SK-N-SH (cell line): ENCODE measurements at regions not wholly inside any gene's neighbourhood (a gene's known extent, or its start where the extent isn't known, plus 50 kb on each side); places are given as distances from the start of the nearest gene placed in this dataset.

ENCODE experiments used
- CTCF ChIA-PET: fragments of 300-600, 350-600 bp; formaldehyde crosslinking; extraction: SDS; loops from one replicate; lab custom pipeline; 2021; lab: Yijun Ruan, JAX
- POLR2A ChIA-PET: fragments of 350-600 bp; sonication (Branson Sonifier 250); formaldehyde crosslinking; extraction: SDS; loops from one replicate; lab custom pipeline; 2020; ENCODE audit warnings: antibody characterized with exemption, inconsistent platforms; lab: Yijun Ruan, JAX
- DNase-seq: peaks from one replicate; pipeline ENCODE4 v3.0.0; 2012
- H2AFZ ChIP-seq: fragments of 200-600 bp; sonication (generic); 2 replicates; pipeline ENCODE4 v1.8.1; 2016; ENCODE audit warnings: antibody characterized with exemption, mild to moderate bottlenecking, low read depth
- H3F3A ChIP-seq: fragments of 200-600 bp; sonication (generic); replicated peaks from 2 replicates; pipeline ENCODE3; 2016; ENCODE audit warnings: antibody characterized with exemption, mild to moderate bottlenecking; ENCODE audit not compliant: insufficient read depth
- H3K27ac ChIP-seq, 2 experiments: fragments of 200-500 bp in 1 of 2; fragments of 200-600 bp in 1 of 2; sonication (Bioruptor generic) in 1 of 2; sonication (generic), shearing (Covaris generic) in 1 of 2; 2 replicates each; pipeline versions ENCODE4 v1.5.1 to v1.6.1; 2014 to 2016; ENCODE audit warnings: low read depth in 2 of 2, inconsistent platforms in 1 of 2, low read length in 1 of 2, mild to moderate bottlenecking in 1 of 2, mixed read lengths in 1 of 2
- H3K27me3 ChIP-seq: fragments of 200-600 bp; sonication (generic), shearing (Covaris generic); 2 replicates; pipeline ENCODE4 v1.6.1; 2016; ENCODE audit warnings: mixed run types; ENCODE audit not compliant: insufficient read depth
- H3K36me3 ChIP-seq, 2 experiments: fragments of 200-500 bp in 1 of 2; fragments of 200-600 bp in 1 of 2; sonication (Bioruptor generic) in 1 of 2; sonication (generic) in 1 of 2; replicated peaks in 1 of 2; 2 replicates each; pipeline versions ENCODE3 to v1.5.1; 2014 to 2016; ENCODE audit warnings: low read length in 1 of 2, mild to moderate bottlenecking in 1 of 2; ENCODE audit not compliant: insufficient read depth in 2 of 2, control insufficient read depth in 1 of 2
- H3K4me1 ChIP-seq, 2 experiments: fragments of 200-500 bp in 1 of 2; fragments of 200-600 bp in 1 of 2; sonication (Bioruptor generic) in 1 of 2; sonication (generic), shearing (Covaris generic) in 1 of 2; 2 replicates each; pipeline versions ENCODE4 v1.5.1 to v1.6.1; 2014 to 2016; ENCODE audit warnings: low read depth in 1 of 2, low read length in 1 of 2, mixed run types in 1 of 2; ENCODE audit not compliant: insufficient read depth in 2 of 2, control insufficient read depth in 1 of 2
- H3K4me2 ChIP-seq: fragments of 200-600 bp; sonication (generic), shearing (Covaris generic); 2 replicates; pipeline ENCODE4 v1.6.1; 2017; ENCODE audit warnings: mixed run types
- H3K4me3 ChIP-seq, 2 experiments: fragments of 200-500 bp in 1 of 2; fragments of 200-600 bp in 1 of 2; sonication (Bioruptor generic) in 1 of 2; sonication (generic), shearing (Covaris generic) in 1 of 2; 2 replicates each; pipeline versions ENCODE4 v1.5.1 to v1.8.1; 2014 to 2016; ENCODE audit warnings: low read depth in 2 of 2, inconsistent platforms in 1 of 2, low read length in 1 of 2, mild to moderate bottlenecking in 1 of 2, mixed read lengths in 1 of 2, moderate library complexity in 1 of 2
- H3K79me2 ChIP-seq: fragments of 200-600 bp; sonication (generic); 2 replicates; pipeline ENCODE4 v1.8.1; 2017; ENCODE audit warnings: mild to moderate bottlenecking; ENCODE audit not compliant: insufficient read depth
- H3K9ac ChIP-seq: fragments of 200-600 bp; sonication (generic); 2 replicates; pipeline ENCODE4 v1.6.1; 2017; ENCODE audit warnings: mixed run types
- H3K9me2 ChIP-seq: fragments of 200-600 bp; sonication (generic); 2 replicates; pipeline ENCODE4 v1.6.1; 2017; ENCODE audit warnings: mixed run types
- H3K9me3 ChIP-seq: fragments of 200-600 bp; sonication (generic); 2 replicates; pipeline ENCODE4 v1.6.1; 2017; ENCODE audit warnings: mixed run types, mild to moderate bottlenecking, moderate library complexity
- H4K20me1 ChIP-seq: fragments of 200-600 bp; sonication (generic); 2 replicates; pipeline ENCODE4 v1.6.1; 2017; ENCODE audit warnings: mild to moderate bottlenecking, mixed run types; ENCODE audit not compliant: insufficient read depth
- CTCF ChIP-seq: fragments of 200-600 bp; sonication (generic); IDR thresholded peaks from 2 replicates; pipeline ENCODE4 v1.6.1; 2017; ENCODE audit warnings: antibody characterized with exemption, mild to moderate bottlenecking, moderate library complexity
- FOXJ3 ChIP-seq: sonication (generic); formaldehyde crosslinking; IDR thresholded peaks from 2 replicates; pipeline ENCODE4 v1.5.1; 2020; ENCODE audit warnings: mild to moderate bottlenecking, missing genetic modification reagents
- GATA2 ChIP-seq: sonication (generic); formaldehyde crosslinking; IDR thresholded peaks from 2 replicates; pipeline ENCODE4 v1.5.0; 2020; ENCODE audit warnings: mild to moderate bottlenecking, missing genetic modification reagents
- JUND ChIP-seq: IDR thresholded peaks from 2 replicates; pipeline ENCODE4 v1.4.0; 2012
- MEF2A ChIP-seq: IDR thresholded peaks from 2 replicates; pipeline ENCODE4 v1.4.0; 2012; ENCODE audit warnings: low read depth, borderline replicate concordance
- MXI1 ChIP-seq: IDR thresholded peaks from 2 replicates; pipeline ENCODE4 v1.6.1; 2012; ENCODE audit warnings: mild to moderate bottlenecking, low read depth, low read length, improper control_type of control experiment
- NFIC ChIP-seq: IDR thresholded peaks from 2 replicates; pipeline ENCODE4 v1.4.0; 2012; ENCODE audit warnings: borderline replicate concordance
- POLR2AphosphoS5 ChIP-seq: IDR thresholded peaks from 2 replicates; pipeline ENCODE4 v1.6.1; 2012; ENCODE audit warnings: low read depth, low read length
- REST ChIP-seq: IDR thresholded peaks from 2 replicates; pipeline ENCODE4 v1.6.1; 2012; ENCODE audit warnings: mild to moderate bottlenecking, low read depth, low read length, moderate library complexity
- RFX5 ChIP-seq: IDR thresholded peaks from 2 replicates; pipeline ENCODE4 v1.6.1; 2012; ENCODE audit warnings: mild to moderate bottlenecking, improper control_type of control experiment, low read length
- RXRA ChIP-seq: IDR thresholded peaks from 2 replicates; pipeline ENCODE4 v1.4.0; 2012; ENCODE audit warnings: low read depth, mild to moderate bottlenecking, borderline replicate concordance
- SIN3A ChIP-seq: IDR thresholded peaks from 2 replicates; pipeline ENCODE4 v1.6.1; 2012; ENCODE audit warnings: low read depth, mild to moderate bottlenecking, low read length, moderate library complexity, borderline replicate concordance
- SMC3 ChIP-seq: IDR thresholded peaks from 2 replicates; pipeline ENCODE4 v1.6.1; 2012; ENCODE audit warnings: low read depth, low read length, improper control_type of control experiment
- TAF1 ChIP-seq: IDR thresholded peaks from 2 replicates; pipeline ENCODE4 v1.6.1; 2012; ENCODE audit warnings: low read depth, mild to moderate bottlenecking, low read length, moderate library complexity, borderline replicate concordance
- TCF12 ChIP-seq: IDR thresholded peaks from 2 replicates; pipeline ENCODE4 v1.4.0; 2012
- USF1 ChIP-seq: IDR thresholded peaks from 2 replicates; pipeline ENCODE4 v1.4.0; 2012; ENCODE audit warnings: low read depth, borderline replicate concordance
- USF2 ChIP-seq: fragments of 150-350 bp; IDR thresholded peaks from 2 replicates; pipeline ENCODE4 v1.6.1; 2017; ENCODE audit warnings: antibody characterized with exemption, low read length, low read depth, borderline replicate concordance
- YY1 ChIP-seq: IDR thresholded peaks from 2 replicates; pipeline ENCODE4 v1.4.0; 2012; ENCODE audit warnings: low read depth, mild to moderate bottlenecking
- ZBTB33 ChIP-seq: IDR thresholded peaks from 2 replicates; pipeline ENCODE4 v1.4.0; 2012; ENCODE audit warnings: low read depth, borderline replicate concordance
- WGBS: methylation state at CpG from one replicate; pipeline ENCODE4 v1.1.6; 2017; ENCODE audit warnings: low lambda C conversion rate; 5-methylcytosine and 5-hydroxymethylcytosine counted together

- H3K4me1 ChIP-seq, result no peaks in the 10 kb centered on the region
- no peak overlapping the region for H3K4me2 ChIP-seq
- CTCF ChIA-PET, result no interaction called here
- POLR2A ChIA-PET, result no interaction called here
- no peaks in the 10 kb centered on the region for H3K36me3 ChIP-seq
- no peak overlapping the region for H3K27ac ChIP-seq
- H3K9me2 ChIP-seq, result no peaks in the 10 kb centered on the region
- H3K9me3 ChIP-seq, result no peaks in the 10 kb centered on the region
- no peaks in the 10 kb centered on the region for H3F3A ChIP-seq
- TF ChIP-seq JUND (no peak), FOXJ3 (CRISPR knock-in tag) (no peak), TAF1 (no peak), USF1 (no peak), NFIC (no peak), SIN3A (no peak), GATA2 (CRISPR knock-in tag) (no peak), YY1 (no peak), RXRA (no peak), REST (no peak), RFX5 (no peak), SMC3 (no peak), CTCF (no peak), USF2 (no peak), POLR2AphosphoS5 (no peak), ZBTB33 (no peak), MEF2A (no peak), MXI1 (no peak), TCF12 (no peak)
- H2AFZ ChIP-seq, result no peak overlapping the region
- H3K79me2 ChIP-seq, result no peaks in the 10 kb centered on the region
- no peak overlapping the region for H3K9ac ChIP-seq
- no peaks in the 10 kb centered on the region for H4K20me1 ChIP-seq
- no peak for DNase-seq
- no peak overlapping the region for H3K4me3 ChIP-seq
- 50% methylated on average over 8 of the region's 17 CpGs for WGBS
- no peaks in the 10 kb centered on the region for H3K27me3 ChIP-seq
Measured at GRCh38 chr5:6845856-6846255, 132.6 kb downstream of the TENT4A start.
